Caco-2 (cell line): ENCODE measurements at regions not wholly inside any gene's neighbourhood (a gene's known extent, or its start where the extent isn't known, plus 50 kb on each side); places are given as distances from the start of the nearest gene placed in this dataset.

Experiments used
- BruUV-seq: library from RNA; stranded (reverse); fragments of 400-500 nt; replicated peaks from 2 replicates; lab custom pipeline; 2021; lab: Mats Ljungman, UMichigan
- CTCF ChIA-PET: fragments of 300-600 bp; sonication (Branson Sonifier 250); formaldehyde crosslinking; loops from one replicate; lab custom pipeline; 2022; ENCODE audit warnings: antibody characterized with exemption; lab: Charles Lee
- POLR2A ChIA-PET: fragments of 300-600 bp; sonication (Branson Sonifier 250); formaldehyde crosslinking; loops from one replicate; lab custom pipeline; 2022; ENCODE audit warnings: antibody characterized with exemption; lab: Charles Lee
- DNase-seq, 2 experiments: peaks; one replicate each; pipeline versions ENCODE4 v3.0.0 to v3.0.0-alpha.2; 2020 to 2022
- H3K27me3 ChIP-seq: replicated peaks from 2 replicates; pipeline ENCODE4 v1.6.0; 2011; ENCODE audit warnings: low read length; ENCODE audit not compliant: control insufficient read depth, insufficient read depth
- H3K36me3 ChIP-seq: 2 replicates; pipeline ENCODE4 v1.5.1; 2011; ENCODE audit warnings: low read length; ENCODE audit not compliant: control insufficient read depth, insufficient read depth
- H3K4me1 ChIP-seq: fragments of 250-450 bp; sonication (Bioruptor Pico); 2 replicates; pipeline ENCODE4 v1.5.1; 2020; ENCODE audit warnings: mild to moderate bottlenecking
- H3K4me3 ChIP-seq: 2 replicates; pipeline ENCODE4 v1.5.1; 2011; ENCODE audit warnings: low read depth, mild to moderate bottlenecking, control low read depth, low read length
- H3K9me3 ChIP-seq: fragments of 250-450 bp; sonication (Bioruptor Pico); 2 replicates; pipeline ENCODE4 v1.5.1; 2020; ENCODE audit warnings: mild to moderate bottlenecking, moderate library complexity
- H3K27ac Mint-ChIP-seq: one replicate; pipeline ENCODE4 v1.8.0; 2022; ENCODE audit warnings: mixed read lengths; ENCODE audit not compliant: unreplicated experiment
- H3K27me3 Mint-ChIP-seq: one replicate; pipeline ENCODE4 v1.8.0; 2022; ENCODE audit warnings: mixed read lengths; ENCODE audit not compliant: insufficient read depth, unreplicated experiment
- H3K36me3 Mint-ChIP-seq: one replicate; pipeline ENCODE4 v1.8.0; 2022; ENCODE audit warnings: mild to moderate bottlenecking, mixed read lengths; ENCODE audit not compliant: insufficient read depth, unreplicated experiment
- H3K4me1 Mint-ChIP-seq: one replicate; pipeline ENCODE4 v1.8.0; 2022; ENCODE audit warnings: low read depth, mixed read lengths; ENCODE audit not compliant: unreplicated experiment
- H3K4me3 Mint-ChIP-seq: one replicate; pipeline ENCODE4 v1.8.0; 2022; ENCODE audit warnings: mild to moderate bottlenecking, moderate library complexity, mixed read lengths; ENCODE audit not compliant: unreplicated experiment
- H3K9me3 Mint-ChIP-seq: one replicate; pipeline ENCODE4 v1.8.0; 2022; ENCODE audit warnings: mixed read lengths; ENCODE audit not compliant: unreplicated experiment
- intact Hi-C: fragments of 100-400 bp; cut with micrococcal nuclease; formaldehyde crosslinking; loops from one replicate; pipeline ENCODE4 v1.10.0; 2022; ENCODE audit not compliant: unreplicated experiment
- TF ChIP-seq, protein P1 (sequence below), 2 experiments: fragments of 200-600 bp in 1 of 2; IDR thresholded peaks; 1 replicate in 1 of 2; 2 replicates in 1 of 2; pipeline versions ENCODE4 v1.5.1 to v1.8.0; 2011 to 2022; ENCODE audit warnings: antibody characterized with exemption in 1 of 2, control low read depth in 1 of 2, inconsistent platforms in 1 of 2, low read depth in 1 of 2, low read length in 1 of 2, mild to moderate bottlenecking in 1 of 2, moderate library complexity in 1 of 2; ENCODE audit not compliant: insufficient read depth in 1 of 2, severe bottlenecking in 1 of 2, unreplicated experiment in 1 of 2

DNA sequence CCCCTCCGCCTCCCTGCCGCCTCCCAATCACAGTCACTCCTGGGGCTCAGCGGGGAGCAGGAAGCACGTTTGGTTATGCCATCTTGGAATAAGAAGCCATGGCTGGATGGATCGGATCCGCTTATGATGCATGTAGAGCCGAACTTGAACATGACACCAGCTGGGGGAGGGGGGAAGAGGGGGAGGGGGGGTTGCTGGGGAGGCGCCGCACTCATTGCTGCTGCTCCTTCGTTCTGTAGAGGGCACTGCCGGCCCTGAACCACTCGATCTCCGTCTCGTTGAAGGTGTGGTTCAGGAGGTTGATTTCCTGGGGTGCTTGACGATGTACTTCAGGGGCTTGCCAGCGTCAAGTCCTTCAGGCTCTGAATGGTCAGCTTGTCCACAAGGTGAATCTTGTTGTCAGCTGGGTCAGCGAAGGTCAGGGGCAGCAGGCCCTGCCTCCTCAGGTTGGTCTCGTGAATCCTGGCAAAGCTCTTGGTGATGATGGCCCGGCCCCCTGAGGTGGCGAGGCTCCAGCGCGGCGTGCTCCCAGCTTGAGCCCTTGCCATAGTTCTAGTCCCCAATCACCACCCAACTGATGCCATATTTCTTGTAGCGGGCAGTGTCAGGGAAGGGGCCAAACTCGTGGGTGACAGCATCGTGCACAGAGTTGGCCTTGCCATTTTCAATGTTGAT lies 476.9 kb upstream of the ISX start:
- intact Hi-C loops, result no loop called here
- TF ChIP-seq, protein P1, sequence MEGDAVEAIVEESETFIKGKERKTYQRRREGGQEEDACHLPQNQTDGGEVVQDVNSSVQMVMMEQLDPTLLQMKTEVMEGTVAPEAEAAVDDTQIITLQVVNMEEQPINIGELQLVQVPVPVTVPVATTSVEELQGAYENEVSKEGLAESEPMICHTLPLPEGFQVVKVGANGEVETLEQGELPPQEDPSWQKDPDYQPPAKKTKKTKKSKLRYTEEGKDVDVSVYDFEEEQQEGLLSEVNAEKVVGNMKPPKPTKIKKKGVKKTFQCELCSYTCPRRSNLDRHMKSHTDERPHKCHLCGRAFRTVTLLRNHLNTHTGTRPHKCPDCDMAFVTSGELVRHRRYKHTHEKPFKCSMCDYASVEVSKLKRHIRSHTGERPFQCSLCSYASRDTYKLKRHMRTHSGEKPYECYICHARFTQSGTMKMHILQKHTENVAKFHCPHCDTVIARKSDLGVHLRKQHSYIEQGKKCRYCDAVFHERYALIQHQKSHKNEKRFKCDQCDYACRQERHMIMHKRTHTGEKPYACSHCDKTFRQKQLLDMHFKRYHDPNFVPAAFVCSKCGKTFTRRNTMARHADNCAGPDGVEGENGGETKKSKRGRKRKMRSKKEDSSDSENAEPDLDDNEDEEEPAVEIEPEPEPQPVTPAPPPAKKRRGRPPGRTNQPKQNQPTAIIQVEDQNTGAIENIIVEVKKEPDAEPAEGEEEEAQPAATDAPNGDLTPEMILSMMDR (IDR thresholded peaks at IDR 0.05; ENCODE audit: insufficient read depth in 1 of 2, low read depth in 1 of 2, low read length in 1 of 2, severe bottlenecking in 1 of 2, unreplicated experiment in 1 of 2), result no peak
- Mint-ChIP-seq H3K27me3 (no peaks in the 10 kb centered on the region), H3K36me3 (no peaks in the 10 kb centered on the region), H3K4me3 (no peak overlapping the region), H3K27ac (no peak overlapping the region), H3K9me3 (no peaks in the 10 kb centered on the region), H3K4me1 (no peaks in the 10 kb centered on the region)
- Histone ChIP-seq H3K4me3 (no peak overlapping the region), H3K9me3 (no peaks in the 10 kb centered on the region), H3K27me3 (no peaks in the 10 kb centered on the region), H3K4me1 (no peaks in the 10 kb centered on the region), H3K36me3 (no peaks in the 10 kb centered on the region)
- POLR2A ChIA-PET, result no interaction called here
- CTCF ChIA-PET, result no interaction called here
- BruUV-seq, result no TSS peak
- no peak for DNase-seq

DNA sequence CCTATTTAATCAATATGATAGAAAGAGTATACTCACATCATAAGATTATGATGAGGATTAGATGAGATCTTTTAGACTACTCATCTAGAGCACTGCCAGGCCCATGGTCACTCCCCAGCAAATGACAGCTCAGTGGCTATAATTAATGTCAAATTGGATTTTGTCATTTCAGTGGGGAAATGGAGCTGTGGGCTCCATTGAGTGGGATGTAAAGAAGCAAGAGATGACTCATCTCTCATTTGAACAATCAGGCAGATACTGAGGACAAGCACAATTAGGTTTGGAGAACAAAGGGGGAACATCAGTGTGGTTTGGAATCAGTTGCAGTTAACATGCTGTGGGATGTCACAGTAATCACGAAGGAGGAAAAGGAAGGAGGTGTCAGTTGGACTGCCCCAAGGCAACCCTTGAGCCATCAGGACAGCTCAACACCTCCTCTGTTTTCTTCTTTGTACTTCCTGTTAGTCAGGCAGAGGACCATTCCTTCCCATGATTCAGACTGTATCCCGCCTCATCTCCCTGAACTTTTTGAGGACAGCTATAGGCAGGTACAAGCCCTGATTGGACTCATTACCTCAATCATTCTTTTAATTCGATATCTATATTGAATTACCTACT lies 473.7 kb upstream of the ISX start:
- Mint-ChIP-seq H3K9me3 (no peaks in the 10 kb centered on the region), H3K4me3 (no peak overlapping the region), H3K27ac (no peak overlapping the region), H3K4me1 (no peaks in the 10 kb centered on the region), H3K36me3 (no peaks in the 10 kb centered on the region), H3K27me3 (no peaks in the 10 kb centered on the region)
- DNase-seq, result no peak
- intact Hi-C loops, result no loop called here
- TF ChIP-seq, protein P1 (IDR thresholded peaks at IDR 0.05; ENCODE audit: insufficient read depth in 1 of 2, low read depth in 1 of 2, low read length in 1 of 2, severe bottlenecking in 1 of 2, unreplicated experiment in 1 of 2), result no peak
- BruUV-seq, result no TSS peak
- ChIA-PET CTCF (no interaction called here), POLR2A (no interaction called here)
- Histone ChIP-seq H3K4me3 (no peak overlapping the region), H3K9me3 (no peaks in the 10 kb centered on the region), H3K4me1 (no peaks in the 10 kb centered on the region), H3K36me3 (no peaks in the 10 kb centered on the region), H3K27me3 (no peaks in the 10 kb centered on the region)

DNA sequence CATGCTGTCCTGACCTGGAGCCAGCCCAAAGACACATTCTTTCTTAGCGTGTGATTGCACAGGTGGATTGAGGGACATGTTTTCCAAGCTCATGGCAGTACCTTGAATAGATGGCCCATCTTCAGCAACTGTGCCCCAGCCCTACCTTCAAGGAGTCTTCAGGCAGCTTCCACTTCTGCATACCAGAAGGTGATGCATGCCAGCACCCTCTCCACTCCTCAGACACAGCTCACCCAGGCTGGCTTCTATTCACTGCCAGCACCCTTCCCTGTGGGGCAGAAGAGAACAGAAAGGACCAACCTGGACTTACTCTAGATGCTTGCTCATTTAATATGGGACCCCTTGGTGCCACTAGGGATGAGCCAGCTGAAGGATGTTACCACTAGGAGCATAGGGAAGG lies 466.4 kb upstream of the ISX start:
- H3K27ac Mint-ChIP-seq, result no peak overlapping the region
- H3K36me3 Mint-ChIP-seq, result no peaks in the 10 kb centered on the region
- no peak for DNase-seq
- no peak overlapping the region for H3K4me3 ChIP-seq
- no peaks in the 10 kb centered on the region for H3K9me3 Mint-ChIP-seq
- no peak overlapping the region for H3K4me3 Mint-ChIP-seq
- CTCF ChIA-PET, result no interaction called here
- no peaks in the 10 kb centered on the region for H3K27me3 ChIP-seq
- TF ChIP-seq, protein P1 (IDR thresholded peaks at IDR 0.05; ENCODE audit: insufficient read depth in 1 of 2, low read depth in 1 of 2, low read length in 1 of 2, severe bottlenecking in 1 of 2, unreplicated experiment in 1 of 2), result no peak
- intact Hi-C loops, result no loop called here
- no peaks in the 10 kb centered on the region for H3K9me3 ChIP-seq
- H3K4me1 Mint-ChIP-seq, result no peaks in the 10 kb centered on the region
- no peaks in the 10 kb centered on the region for H3K4me1 ChIP-seq
- BruUV-seq, result no TSS peak
- no peaks in the 10 kb centered on the region for H3K36me3 ChIP-seq
- peaks cover 7% of the 10 kb centered on the region for H3K27me3 Mint-ChIP-seq
- POLR2A ChIA-PET, result no interaction called here
